Fibroblast of the aortic adventitia (primary cell): ENCODE measurements at regions not wholly inside any gene's neighbourhood (a gene's known extent, or its start where the extent isn't known, plus 50 kb on each side); places are given as distances from the start of the nearest gene placed in this dataset.
A peak's percentile ranks its signal among the peaks of the same experiment; 100 is the strongest.

Source experiments
- DNase-seq: peaks from one replicate; pipeline ENCODE4 v3.0.0-alpha.2; 2010; ENCODE audit warnings: low read depth
- H3K4me3 ChIP-seq: 2 replicates; pipeline ENCODE4 v1.5.1; 2011; ENCODE audit warnings: low read depth, mild to moderate bottlenecking, control low read depth, low read length, moderate library complexity
- CTCF ChIP-seq: IDR thresholded peaks from 2 replicates; pipeline ENCODE4 v1.5.1; 2011; ENCODE audit warnings: mild to moderate bottlenecking, low read length, control low read depth, inconsistent platforms; ENCODE audit not compliant: insufficient read depth

GRCh38 chr5:33260098-33260497 is 180.7 kb upstream of the TARS1 start:
- TF ChIP-seq CTCF: no peak
- H3K4me3 ChIP-seq: no peak overlapping the region
- peak; percentile 54 for DNase-seq

GRCh38 chr5:33261305-33261704 is 179.5 kb upstream of the TARS1 start:
- peak; percentile 73 for DNase-seq
- TF ChIP-seq CTCF: no peak
- H3K4me3 ChIP-seq: no peak overlapping the region

DNA sequence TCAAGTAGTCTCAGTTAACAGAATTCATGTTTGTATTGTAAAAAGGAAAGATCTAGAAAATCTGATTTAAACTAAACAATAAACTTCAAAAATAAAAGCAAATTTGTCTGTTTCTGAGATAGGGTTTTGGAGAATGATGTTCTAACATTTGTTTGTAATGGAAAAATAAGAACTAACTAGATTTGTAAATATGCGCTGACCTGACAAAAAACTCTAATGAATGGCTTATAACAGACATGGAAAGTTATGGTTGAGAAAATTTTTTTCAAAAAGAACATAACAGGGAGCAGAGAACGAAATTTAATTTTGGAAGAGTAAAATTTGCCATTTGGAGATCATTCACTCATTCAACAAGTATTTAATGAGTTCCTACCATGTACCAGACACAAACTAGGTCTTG is 179.0 kb upstream of the TARS1 start:
- no peak for TF ChIP-seq CTCF
- no peak for DNase-seq

GRCh38 chr5:33267801-33268200 is 173.0 kb upstream of the TARS1 start:
- TF ChIP-seq CTCF: no peak
- DNase-seq: no peak
- no peak overlapping the region for H3K4me3 ChIP-seq

More for the DNA sequence above, 179.0 kb upstream of the TARS1 start:
- no peak overlapping the region for H3K4me3 ChIP-seq

DNA sequence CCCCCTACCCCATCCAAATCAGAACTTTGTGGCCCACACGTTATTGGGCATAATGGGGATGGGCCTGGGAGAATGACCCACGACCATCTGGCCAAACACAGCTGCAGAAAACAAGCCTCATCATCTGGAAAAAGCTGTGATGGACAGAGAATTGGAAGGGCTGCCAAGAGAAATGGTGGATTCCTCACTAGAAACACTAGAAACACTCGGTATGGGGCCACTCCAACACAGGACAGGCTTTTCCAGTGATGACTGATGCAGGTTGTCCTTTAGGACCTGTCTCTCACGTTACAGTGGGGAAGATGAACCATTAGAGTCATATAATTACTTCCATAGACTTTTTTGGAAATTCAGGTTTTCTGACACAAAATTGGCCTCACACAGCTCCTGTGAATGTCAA is 172.4 kb upstream of the TARS1 start:
- no peak for TF ChIP-seq CTCF
- no peak for DNase-seq

GRCh38 chr5:33270671-33271070 is 170.1 kb upstream of the TARS1 start:
- DNase-seq: no peak

More for the DNA sequence above, 172.4 kb upstream of the TARS1 start:
- no peak overlapping the region for H3K4me3 ChIP-seq

More at GRCh38 chr5:33270671-33271070, 170.1 kb upstream of the TARS1 start:
- H3K4me3 ChIP-seq: no peak overlapping the region
- TF ChIP-seq CTCF: no peak
